Neural progenitor cell (in vitro differentiated cells): ENCODE measurements at regions not wholly inside any gene's neighbourhood (a gene's known extent, or its start where the extent isn't known, plus 50 kb on each side); places are given as distances from the start of the nearest gene placed in this dataset.

ENCODE experiments used
- CTCF ChIP-seq: fragments of 200-600 bp; sonication (generic); IDR thresholded peaks from 2 replicates; pipeline ENCODE4 v1.5.1; 2017; ENCODE audit warnings: antibody characterized with exemption, mild to moderate bottlenecking
- EZH2 ChIP-seq: fragments of 200-600 bp; sonication (generic); IDR thresholded peaks from 2 replicates; pipeline ENCODE4 v1.6.1; 2017; ENCODE audit warnings: antibody characterized with exemption, mild to moderate bottlenecking, moderate library complexity
- EZH2phosphoT487 ChIP-seq: fragments of 200-600 bp; sonication (generic); IDR thresholded peaks from 2 replicates; pipeline ENCODE4 v1.6.1; 2017; ENCODE audit warnings: antibody characterized with exemption

GRCh38 chr20:51972056-51972455 lies 169.7 kb upstream of the SALL4 start:
- TF ChIP-seq CTCF (no peak), EZH2phosphoT487 (no peak), EZH2 (no peak)
